ENCODE measurements at regions not wholly inside any gene's neighbourhood (a gene's known extent, or its start where the extent isn't known, plus 50 kb on each side); places are given as distances from the start of the nearest gene placed in this dataset.
"Not testable (repeated sequence)": the region's sequence is repeated elsewhere in the genome, so short reads cannot be mapped to it uniquely, and the experiment has no call there.

DNA sequence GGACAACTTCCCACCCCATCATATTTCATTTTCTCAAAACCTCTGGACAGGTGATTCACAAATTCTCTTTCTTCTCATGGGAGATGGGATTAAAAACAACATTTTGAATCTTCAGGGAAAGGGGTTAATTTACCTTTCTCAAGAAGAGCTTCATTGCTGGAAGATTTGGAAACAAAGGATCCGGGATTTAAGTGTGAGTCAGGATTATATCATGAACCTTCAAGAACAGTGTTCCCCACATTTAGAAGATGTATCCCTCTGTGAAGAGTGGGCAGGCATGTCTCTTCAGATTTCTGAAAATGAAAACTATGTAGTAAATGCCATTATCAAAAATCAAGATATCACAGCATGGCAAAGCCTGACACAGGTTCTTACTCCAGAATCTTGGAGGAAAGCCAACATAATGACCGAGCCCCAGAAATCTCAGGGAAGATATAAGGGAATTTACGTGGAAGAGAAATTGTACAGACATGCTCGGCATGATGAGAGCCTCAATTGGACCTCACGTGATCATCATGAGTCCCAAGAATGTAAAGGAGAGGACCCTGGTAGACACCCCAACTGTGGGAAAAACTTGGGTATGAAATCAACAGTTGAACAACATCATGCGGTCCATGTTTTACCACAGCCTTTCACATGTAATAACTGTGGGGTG, 99.5 kb upstream of the GPR39 start:
- TF ChIP-seq REST (IDR thresholded peaks at IDR 0.05; ENCODE audit: insufficient read depth in 1 of 2, low read depth in 2 of 2, low read length in 1 of 2); POLR2AphosphoS5 (IDR thresholded peaks at IDR 0.05; ENCODE audit: low read depth, low read length); TCF7L2 (IDR thresholded peaks at IDR 0.05; ENCODE audit: low read depth, low read length): not testable (repeated sequence)
- TF ChIP-seq, protein P1, sequence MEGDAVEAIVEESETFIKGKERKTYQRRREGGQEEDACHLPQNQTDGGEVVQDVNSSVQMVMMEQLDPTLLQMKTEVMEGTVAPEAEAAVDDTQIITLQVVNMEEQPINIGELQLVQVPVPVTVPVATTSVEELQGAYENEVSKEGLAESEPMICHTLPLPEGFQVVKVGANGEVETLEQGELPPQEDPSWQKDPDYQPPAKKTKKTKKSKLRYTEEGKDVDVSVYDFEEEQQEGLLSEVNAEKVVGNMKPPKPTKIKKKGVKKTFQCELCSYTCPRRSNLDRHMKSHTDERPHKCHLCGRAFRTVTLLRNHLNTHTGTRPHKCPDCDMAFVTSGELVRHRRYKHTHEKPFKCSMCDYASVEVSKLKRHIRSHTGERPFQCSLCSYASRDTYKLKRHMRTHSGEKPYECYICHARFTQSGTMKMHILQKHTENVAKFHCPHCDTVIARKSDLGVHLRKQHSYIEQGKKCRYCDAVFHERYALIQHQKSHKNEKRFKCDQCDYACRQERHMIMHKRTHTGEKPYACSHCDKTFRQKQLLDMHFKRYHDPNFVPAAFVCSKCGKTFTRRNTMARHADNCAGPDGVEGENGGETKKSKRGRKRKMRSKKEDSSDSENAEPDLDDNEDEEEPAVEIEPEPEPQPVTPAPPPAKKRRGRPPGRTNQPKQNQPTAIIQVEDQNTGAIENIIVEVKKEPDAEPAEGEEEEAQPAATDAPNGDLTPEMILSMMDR (IDR thresholded peaks at IDR 0.05), result not testable (repeated sequence)

All from Panc1 (cell line).